ENCODE measurements at regions not wholly inside any gene's neighbourhood (a gene's known extent, or its start where the extent isn't known, plus 50 kb on each side); places are given as distances from the start of the nearest gene placed in this dataset.

DNA sequence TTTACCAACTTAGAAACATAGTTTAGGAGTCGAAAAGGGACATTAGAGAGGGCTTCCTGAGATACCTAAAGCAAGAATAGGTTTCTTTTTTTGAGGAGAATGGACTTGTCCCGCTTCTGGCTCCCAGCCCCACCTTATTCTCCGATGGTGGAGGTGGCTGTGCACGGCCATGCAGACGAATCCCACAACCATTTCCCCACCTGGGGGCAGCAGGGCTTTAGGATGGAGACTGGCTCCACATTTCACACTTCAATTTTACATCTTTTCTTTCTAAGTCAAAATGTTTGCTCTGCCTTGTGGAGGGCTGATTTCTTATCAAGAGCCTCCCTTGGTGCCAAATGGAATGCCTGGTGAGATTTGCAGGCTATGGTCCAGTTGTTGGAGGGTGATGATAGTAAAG, 118.5 kb downstream of the GLRX3 start:
- TF ChIP-seq FOS (IDR thresholded peaks at IDR 0.05; ENCODE audit: low read depth, low read length), result no peak
- TF ChIP-seq MXI1 (IDR thresholded peaks at IDR 0.05; ENCODE audit: borderline replicate concordance, low read depth, low read length), result no peak
- no peak for TF ChIP-seq MAZ (IDR thresholded peaks at IDR 0.05; ENCODE audit: borderline replicate concordance, low read depth, low read length)
